NCI-H82 treated with DMSO at 0.1 percent for 48 hours (cell line): ENCODE measurements at regions not wholly inside any gene's neighbourhood (a gene's known extent, or its start where the extent isn't known, plus 50 kb on each side); places are given as distances from the start of the nearest gene placed in this dataset.

Experiments used
- DNase-seq: peaks from one replicate; lab custom pipeline; 2025; ENCODE audit not compliant: unreplicated experiment; lab: John Stamatoyannopoulos, UW

DNA sequence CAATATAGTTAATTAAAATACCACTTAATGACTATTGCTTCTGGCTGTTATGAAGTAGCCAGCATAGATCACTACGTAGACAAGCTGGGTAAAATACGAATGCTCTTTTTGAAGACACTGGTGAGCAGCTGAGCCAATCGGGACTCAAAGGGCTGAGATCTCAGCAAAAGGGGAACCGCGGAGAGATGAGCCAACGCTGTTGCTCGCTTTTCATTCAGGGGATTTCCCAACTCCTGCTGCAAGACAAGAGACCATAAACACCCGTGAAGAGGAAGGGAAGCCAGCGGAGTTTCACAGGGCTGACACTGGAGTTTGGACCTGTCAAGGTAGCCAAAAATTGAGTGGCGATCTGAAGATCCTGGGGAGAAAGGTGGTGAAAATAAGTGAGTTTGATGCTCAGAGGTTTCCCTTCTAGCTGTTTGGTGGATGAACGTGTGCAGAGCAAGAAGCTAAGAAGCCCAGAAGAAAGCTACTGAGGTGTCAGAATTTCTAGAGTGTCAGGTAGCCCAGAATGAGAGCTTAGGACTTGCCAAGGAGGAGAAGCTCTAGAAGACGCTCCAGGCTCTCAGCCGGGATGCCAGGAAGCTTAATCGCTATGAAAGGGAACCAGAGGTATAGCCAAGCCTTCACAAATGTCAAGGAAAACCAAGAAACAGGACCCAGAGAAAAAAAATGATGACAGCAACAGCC lies 79.6 kb upstream of the RNU6ATAC start:
- no peak for DNase-seq

DNA sequence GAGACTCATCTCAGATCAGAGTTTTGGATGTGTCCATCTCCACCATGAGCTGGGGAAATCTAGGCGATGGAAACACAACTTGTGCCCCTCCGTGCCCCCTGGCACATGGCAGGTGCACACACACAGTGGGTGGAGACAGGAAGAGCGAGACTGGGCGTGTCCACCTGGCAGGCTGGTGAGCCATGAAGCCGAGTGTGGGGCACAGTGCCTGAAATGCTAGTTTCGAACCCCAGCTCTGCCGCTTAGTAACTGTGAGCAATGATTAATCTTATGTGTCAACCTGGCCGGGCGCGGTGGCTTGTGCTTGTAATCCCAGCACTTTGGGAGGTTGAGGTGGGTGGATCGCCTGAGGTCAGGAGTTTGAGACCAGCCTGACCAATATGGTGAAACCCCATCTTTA lies 80.8 kb upstream of the RNU6ATAC start:
- no peak for DNase-seq

DNA sequence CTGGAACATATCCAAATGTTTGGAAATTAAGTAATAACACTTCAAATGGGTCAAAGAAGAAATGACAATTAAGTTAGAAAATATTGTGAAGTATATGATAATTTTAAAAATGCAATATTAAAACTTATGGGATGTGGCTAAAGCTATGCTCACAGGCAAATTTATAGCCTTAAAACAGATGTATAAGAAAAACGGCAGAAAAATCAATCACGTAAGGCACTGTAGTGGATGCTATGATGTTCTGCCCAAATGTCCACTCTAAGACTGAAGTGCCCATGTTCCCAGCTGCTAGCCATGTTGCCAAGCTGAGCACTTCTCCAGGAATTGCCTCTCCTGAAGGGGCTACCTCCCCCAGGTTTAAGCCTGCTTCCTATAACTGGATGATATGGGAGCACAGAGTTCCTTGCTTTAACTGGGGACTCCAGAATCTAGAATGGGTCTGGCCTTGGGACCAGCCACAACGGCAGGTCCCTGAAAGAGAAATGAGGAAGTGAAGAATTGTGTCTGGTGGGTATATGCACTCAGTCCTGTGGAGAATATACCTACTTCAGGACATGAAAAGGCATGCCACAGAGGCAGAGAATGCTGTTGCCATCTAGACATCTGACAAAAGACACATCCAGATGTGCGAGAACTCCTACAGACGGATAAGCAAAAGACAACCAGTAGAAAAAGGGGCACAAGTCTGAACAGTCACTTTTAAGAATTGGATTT lies 78.2 kb upstream of the RXRA start:
- no peak for DNase-seq

DNA sequence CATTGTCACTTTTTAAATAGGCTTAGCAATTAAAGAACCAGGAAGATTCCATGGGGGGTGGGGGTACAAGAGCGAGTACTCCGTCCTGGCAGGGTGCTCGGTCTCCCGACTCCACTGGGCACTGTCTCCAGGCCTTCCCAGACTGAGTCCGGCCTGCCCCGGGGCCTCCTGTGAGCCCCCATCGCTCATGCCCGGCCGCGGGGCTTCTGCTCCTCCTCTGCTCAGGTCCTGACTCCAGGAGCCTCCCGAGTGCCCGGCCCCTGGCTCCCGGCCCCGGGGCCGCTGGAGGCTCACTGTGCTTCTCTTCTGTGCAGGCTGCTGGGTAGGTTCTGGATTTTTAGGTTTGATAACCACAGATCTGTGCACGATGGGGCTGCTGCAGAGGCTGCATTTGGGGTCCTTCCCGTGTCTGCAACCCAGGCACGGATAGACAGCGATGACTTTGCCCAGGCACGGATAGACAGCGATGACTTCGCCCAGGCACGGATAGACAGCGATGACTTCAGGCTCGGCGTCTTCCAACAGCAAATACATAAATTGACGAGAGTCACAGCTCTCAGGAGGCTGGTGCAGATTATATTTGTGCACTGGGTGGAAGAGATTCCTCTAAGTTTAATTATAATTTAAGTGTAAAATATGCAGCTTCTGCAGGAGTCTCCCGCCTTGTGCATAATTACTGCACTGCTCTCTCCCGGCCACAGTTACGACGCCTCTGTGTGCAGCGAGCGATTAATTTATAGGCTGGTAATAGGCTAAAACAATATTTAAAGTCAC lies 74.8 kb upstream of the RXRA start:
- no peak for DNase-seq

- no peak for DNase-seq
These were observed 74.0 kb upstream of the RXRA start for GRCh38 chr9:134252084-134252830.

- DNase-seq: no peak
These were observed 72.5 kb upstream of the RXRA start for GRCh38 chr9:134253606-134254205.

DNA sequence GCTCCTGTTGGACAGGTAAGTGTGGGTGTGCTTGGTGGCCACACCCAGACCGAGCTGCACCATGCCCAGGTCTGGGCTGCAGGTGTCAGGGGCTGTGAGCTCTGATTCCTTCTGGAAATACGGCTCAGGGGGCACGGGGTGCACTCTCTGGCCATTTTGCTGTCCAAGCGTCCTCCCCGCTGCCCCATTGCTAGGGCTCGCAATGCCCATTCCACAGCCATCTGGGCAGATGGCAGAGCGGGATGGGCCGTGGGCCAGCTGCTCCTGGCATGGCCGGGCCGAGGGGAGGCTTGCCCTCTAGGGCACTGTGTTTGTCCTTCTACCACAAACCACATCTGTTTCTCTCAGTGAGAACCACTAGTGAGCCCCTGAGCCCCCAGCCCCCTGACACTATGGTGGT lies 67.9 kb upstream of the RXRA start:
- no peak for DNase-seq

- no peak for DNase-seq
These were observed 67.3 kb upstream of the RXRA start for GRCh38 chr9:134258828-134259546.

- DNase-seq: no peak
These were observed 66.5 kb upstream of the RXRA start for GRCh38 chr9:134259708-134260107.

DNA sequence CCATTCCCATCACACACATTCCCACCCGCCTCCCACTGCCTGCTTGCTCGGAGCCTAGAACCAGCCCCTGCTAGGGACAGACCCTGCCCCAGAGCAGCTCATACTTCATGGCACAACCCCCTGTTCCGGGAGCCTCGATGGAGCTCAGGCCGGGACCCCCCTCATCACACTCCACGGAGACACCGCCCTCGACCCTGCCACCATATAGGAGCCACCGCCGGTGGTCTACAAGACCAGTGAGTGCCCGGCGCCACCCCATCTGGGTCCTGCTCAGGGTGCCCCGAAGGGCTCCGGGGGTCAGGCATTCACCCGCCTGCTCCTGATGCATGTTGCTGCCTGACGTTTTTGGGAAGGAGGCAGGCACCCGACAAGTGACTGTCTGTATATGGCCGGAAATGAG lies 65.5 kb upstream of the RXRA start:
- DNase-seq: no peak

DNA sequence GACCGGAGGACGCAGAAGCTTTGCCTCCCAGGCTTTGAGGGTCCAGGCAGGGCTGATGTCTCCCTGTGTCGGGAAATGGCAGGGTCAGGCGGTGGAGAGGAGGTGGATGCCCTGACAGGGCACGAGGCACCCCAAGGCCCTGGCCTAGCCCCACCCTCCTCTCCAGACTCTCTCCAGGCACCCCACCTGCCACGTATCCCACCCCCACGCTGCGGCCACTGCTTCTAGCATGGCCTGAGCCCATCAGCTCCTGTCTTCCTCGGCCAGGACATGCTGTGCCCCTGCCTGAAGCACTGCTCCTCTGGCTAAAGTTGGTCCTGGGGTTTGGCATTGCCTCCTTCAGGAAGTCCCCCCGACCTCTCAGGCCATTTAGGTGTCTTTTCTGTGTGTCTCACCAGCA lies 64.2 kb upstream of the RXRA start:
- DNase-seq: no peak

- no peak for DNase-seq
These were observed 62.7 kb upstream of the RXRA start for GRCh38 chr9:134263596-134263995.

DNA sequence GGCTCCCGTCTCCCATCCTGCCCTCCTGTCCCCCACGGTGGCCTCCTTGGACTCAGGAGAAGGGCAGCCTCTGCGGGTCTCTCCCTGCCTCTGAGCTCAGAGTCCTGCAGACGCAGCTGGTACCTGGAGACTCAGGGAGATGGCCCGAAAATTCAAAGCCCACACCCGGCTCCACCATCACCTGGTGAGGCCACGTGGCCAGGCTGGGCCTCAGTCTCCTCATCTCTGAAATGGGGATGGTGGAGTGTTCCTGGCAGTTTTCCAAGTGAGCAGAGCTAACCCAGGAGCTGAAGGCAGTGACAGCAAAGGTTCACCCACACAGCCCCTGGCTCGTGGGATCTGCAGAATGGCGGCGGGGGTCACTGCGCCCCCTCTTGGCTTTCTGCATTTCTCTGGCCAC lies 62.1 kb upstream of the RXRA start:
- no peak for DNase-seq

- no peak for DNase-seq
These were observed 61.2 kb upstream of the RXRA start for GRCh38 chr9:134265078-134265477.

- no peak for DNase-seq
These were observed 59.8 kb upstream of the RXRA start for GRCh38 chr9:134266418-134266817.

DNA sequence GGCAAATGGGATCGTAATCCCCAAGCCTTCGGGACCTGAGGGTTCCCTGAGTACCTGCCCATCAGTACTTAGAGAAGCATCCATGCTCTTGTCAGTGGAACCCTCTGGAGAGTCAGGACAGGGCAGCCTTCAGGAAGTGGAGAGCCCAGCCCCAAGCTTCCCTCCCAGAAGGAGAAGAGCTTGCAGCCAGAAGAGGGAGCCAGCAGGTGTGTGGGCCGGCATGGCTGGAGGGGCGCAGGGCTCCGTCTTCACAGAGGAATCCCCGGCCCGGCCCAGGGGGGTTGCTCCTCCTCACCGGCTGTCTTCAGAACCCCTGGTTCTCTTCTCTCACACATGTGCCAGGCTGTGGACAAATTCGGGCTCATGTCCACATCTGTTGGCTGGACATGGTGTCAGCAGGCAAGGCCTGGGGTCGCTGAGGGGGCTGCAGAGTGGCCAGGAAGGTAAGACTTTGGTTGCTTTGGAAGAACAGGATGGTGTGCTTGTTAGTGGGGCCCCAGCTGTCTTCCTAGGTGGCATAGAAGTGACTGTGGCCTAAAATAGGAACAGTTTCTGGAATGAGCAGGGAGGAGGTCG lies 58.9 kb upstream of the RXRA start:
- DNase-seq: no peak

DNA sequence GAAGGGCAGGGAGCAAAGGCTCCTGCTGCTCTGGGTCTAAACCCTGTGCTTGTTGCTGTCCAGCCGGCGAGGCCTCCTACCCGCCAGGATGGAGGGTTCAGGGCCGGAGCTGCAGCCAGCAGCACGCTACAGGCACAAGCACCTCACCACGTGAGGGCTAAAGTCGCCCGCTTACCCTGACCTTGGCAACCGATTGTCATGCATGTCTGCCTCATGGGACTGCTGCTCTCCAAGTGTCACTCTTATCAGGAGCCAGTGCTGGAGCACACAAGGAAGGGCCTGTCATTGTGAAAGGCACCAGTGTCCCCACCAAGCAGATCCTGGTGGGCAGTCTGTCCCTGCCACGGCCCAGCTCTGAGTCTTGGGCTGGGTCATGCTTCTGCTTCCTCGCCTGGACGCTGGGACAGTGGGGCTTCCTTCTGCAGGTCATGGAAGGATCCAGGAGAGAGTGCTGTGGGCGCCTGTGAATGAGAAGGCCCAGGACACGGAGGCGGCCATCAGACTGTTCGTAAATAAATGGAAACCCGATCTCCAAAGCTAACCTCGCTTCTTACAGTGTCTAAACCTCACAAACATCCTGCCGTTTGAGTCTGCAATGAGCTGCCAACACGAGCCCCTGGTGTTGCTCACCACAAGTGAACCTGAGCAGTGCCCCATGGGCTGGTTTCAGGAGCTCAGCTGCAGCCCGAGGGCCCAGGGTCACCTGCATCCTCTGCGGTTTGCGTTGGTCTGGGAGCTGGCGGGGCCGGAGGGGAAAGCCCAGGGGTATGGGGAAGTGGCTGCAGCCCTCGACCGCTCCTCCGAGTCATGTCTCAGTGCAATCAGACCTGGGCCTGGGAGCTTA lies 58.2 kb upstream of the RXRA start:
- DNase-seq: no peak

GRCh38 chr9:134268747-134269146 lies 57.5 kb upstream of the RXRA start:
- DNase-seq: no peak
